MCF 10A (cell line): ENCODE measurements at regions not wholly inside any gene's neighbourhood (a gene's known extent, or its start where the extent isn't known, plus 50 kb on each side); places are given as distances from the start of the nearest gene placed in this dataset.

Experiments
- BruUV-seq: library from RNA; stranded (reverse); fragments of 400-500 nt; replicated peaks from 2 replicates; lab custom pipeline; 2021; lab: Mats Ljungman, UMichigan
- CTCF ChIA-PET: fragments of 300-600 bp; sonication (Branson Sonifier 250); formaldehyde crosslinking; extraction: SDS; loops from one replicate; lab custom pipeline; 2021; ENCODE audit warnings: antibody characterized with exemption, inconsistent platforms; lab: Yijun Ruan, JAX
- POLR2A ChIA-PET: fragments of 300-600, 350-650 bp; sonication (Branson Sonifier 250); formaldehyde crosslinking; extraction: SDS; loops from one replicate; lab custom pipeline; 2020; ENCODE audit warnings: antibody characterized with exemption, inconsistent platforms; lab: Yijun Ruan, JAX
- DNase-seq: peaks from one replicate; pipeline ENCODE4 v3.0.0-alpha.2; 2018; ENCODE audit not compliant: unreplicated experiment
- H3K27ac Mint-ChIP-seq: one replicate; pipeline ENCODE4 v1.8.0; 2022; ENCODE audit warnings: mild to moderate bottlenecking, low read depth, mixed read lengths; ENCODE audit not compliant: unreplicated experiment
- H3K27me3 Mint-ChIP-seq: one replicate; pipeline ENCODE4 v1.8.0; 2022; ENCODE audit warnings: mixed read lengths; ENCODE audit not compliant: insufficient read depth, unreplicated experiment
- H3K36me3 Mint-ChIP-seq: one replicate; pipeline ENCODE4 v1.8.0; 2022; ENCODE audit warnings: mild to moderate bottlenecking, moderate library complexity, mixed read lengths; ENCODE audit not compliant: insufficient read depth, unreplicated experiment
- H3K4me1 Mint-ChIP-seq: one replicate; pipeline ENCODE4 v1.8.0; 2022; ENCODE audit warnings: mixed read lengths; ENCODE audit not compliant: insufficient read depth, unreplicated experiment
- H3K4me3 Mint-ChIP-seq: one replicate; pipeline ENCODE4 v1.8.0; 2022; ENCODE audit warnings: mild to moderate bottlenecking, moderate library complexity, mixed read lengths; ENCODE audit not compliant: unreplicated experiment
- H3K9me3 Mint-ChIP-seq: one replicate; pipeline ENCODE4 v1.8.0; 2022; ENCODE audit warnings: mixed read lengths; ENCODE audit not compliant: unreplicated experiment
- intact Hi-C: fragments of 100-400 bp; cut with micrococcal nuclease; formaldehyde crosslinking; loops from 2 replicates; pipeline ENCODE4 v1.14.1; 2022
- TF ChIP-seq, protein P1 (sequence below): fragments of 200-600 bp; IDR thresholded peaks from one replicate; pipeline ENCODE4 v1.8.0; 2022; ENCODE audit warnings: antibody characterized with exemption, mild to moderate bottlenecking; ENCODE audit not compliant: unreplicated experiment

DNA sequence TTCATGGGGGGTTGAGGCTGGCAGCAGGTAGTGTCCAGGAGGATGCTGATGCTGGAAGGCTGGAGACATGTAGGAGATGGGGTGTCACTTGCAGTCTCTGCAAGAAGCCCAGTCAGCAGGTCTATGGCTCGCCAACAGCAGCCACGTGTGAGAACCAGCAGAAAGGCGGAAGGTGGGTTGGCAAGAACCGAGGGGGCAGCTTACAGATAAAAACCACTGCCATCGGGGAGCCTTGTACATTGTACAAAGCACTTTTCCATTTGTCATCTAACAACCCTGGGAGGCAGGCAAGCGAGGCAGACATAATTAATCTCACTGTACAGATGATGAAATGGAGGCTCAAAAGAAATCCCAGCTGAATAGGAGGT, 167.2 kb downstream of the KCNA5 start:
- DNase-seq: no peak
- ChIA-PET POLR2A (no interaction called here), CTCF (no interaction called here)

DNA sequence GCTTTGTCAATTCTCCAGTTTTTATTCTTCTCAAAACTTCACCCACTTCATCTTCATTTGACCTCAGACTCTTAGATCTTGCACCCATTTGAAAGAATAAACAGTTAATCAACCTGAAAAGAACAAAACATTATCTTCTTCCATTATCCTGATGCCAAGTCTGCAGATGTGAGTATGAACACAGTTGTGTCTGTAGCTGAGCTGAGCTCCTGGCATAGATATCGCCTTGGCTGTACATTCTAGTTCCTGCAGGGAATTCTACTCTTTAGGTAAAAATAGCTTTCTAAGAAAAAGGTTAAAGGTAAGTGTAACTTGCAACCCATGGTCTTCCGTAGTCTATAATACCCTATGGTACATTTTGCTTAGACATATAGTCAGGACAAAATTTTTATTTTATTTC, 169.7 kb downstream of the KCNA5 start:
- Mint-ChIP-seq H3K27ac (no peak overlapping the region), H3K4me1 (no peaks in the 10 kb centered on the region), H3K9me3 (peaks cover 48% of the 10 kb centered on the region), H3K36me3 (no peaks in the 10 kb centered on the region), H3K27me3 (no peaks in the 10 kb centered on the region), H3K4me3 (no peak overlapping the region)
- no TSS peak for BruUV-seq
- DNase-seq: no peak
- intact Hi-C loops: no loop called here
- TF ChIP-seq, protein P1, sequence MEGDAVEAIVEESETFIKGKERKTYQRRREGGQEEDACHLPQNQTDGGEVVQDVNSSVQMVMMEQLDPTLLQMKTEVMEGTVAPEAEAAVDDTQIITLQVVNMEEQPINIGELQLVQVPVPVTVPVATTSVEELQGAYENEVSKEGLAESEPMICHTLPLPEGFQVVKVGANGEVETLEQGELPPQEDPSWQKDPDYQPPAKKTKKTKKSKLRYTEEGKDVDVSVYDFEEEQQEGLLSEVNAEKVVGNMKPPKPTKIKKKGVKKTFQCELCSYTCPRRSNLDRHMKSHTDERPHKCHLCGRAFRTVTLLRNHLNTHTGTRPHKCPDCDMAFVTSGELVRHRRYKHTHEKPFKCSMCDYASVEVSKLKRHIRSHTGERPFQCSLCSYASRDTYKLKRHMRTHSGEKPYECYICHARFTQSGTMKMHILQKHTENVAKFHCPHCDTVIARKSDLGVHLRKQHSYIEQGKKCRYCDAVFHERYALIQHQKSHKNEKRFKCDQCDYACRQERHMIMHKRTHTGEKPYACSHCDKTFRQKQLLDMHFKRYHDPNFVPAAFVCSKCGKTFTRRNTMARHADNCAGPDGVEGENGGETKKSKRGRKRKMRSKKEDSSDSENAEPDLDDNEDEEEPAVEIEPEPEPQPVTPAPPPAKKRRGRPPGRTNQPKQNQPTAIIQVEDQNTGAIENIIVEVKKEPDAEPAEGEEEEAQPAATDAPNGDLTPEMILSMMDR: no peak
- ChIA-PET CTCF (no interaction called here), POLR2A (no interaction called here)

More for the DNA sequence above, 167.2 kb downstream of the KCNA5 start:
- H3K36me3 Mint-ChIP-seq: no peaks in the 10 kb centered on the region
- TF ChIP-seq, protein P1: no peak
- no TSS peak for BruUV-seq
- no peak overlapping the region for H3K27ac Mint-ChIP-seq
- no peaks in the 10 kb centered on the region for H3K27me3 Mint-ChIP-seq
- peaks cover 52% of the 10 kb centered on the region for H3K9me3 Mint-ChIP-seq
- no peaks in the 10 kb centered on the region for H3K4me1 Mint-ChIP-seq
- no peak overlapping the region for H3K4me3 Mint-ChIP-seq
- intact Hi-C loops: no loop called here

DNA sequence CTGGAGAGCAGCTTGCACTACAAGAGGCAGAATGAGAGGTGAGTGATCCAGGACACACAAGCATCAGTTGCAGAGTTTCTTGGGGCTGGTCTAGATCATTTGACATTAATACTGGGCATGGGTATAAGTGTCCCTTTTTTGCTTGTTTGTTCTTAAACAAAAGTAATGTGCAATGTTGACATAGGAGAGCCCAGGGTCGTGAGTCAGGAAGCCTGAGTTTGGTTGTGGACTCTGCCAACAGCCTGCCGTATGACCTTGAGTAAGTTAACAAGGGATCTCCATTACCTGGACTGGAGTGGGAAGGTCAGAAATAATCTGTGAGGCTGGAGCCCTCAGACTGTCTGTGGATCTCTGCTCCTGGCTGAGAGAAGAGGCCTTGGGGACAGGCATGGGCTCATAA, 170.3 kb downstream of the KCNA5 start:
- intact Hi-C loops: no loop called here
- no peaks in the 10 kb centered on the region for H3K4me1 Mint-ChIP-seq
- H3K27me3 Mint-ChIP-seq: no peaks in the 10 kb centered on the region

DNA sequence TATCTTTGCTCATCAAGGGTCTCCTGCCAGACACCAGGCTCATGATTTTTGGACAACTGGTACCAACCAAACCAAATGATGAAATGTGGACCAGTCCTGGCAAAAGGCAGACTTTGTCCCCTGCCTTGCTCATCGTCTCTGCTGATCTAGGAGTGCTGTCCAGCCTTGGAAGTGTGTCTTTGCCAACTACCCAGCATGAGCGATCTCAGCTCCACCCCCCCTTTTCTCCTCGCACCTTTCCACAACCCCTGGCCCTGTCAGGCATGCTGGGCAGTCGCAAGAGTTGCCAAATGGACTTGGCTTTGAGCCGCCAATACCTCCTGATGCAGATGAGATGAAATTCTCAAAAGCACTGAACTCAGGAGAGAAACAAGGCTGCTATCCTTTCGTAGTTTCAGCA, 174.3 kb downstream of the KCNA5 start:
- TF ChIP-seq, protein P1: no peak
- H3K4me1 Mint-ChIP-seq: no peaks in the 10 kb centered on the region
- no peak overlapping the region for H3K4me3 Mint-ChIP-seq
- intact Hi-C loops: no loop called here
- ChIA-PET POLR2A (no interaction called here), CTCF (no interaction called here)
- BruUV-seq: no TSS peak
- no peaks in the 10 kb centered on the region for H3K36me3 Mint-ChIP-seq
- DNase-seq: no peak
- H3K9me3 Mint-ChIP-seq: peaks cover 41% of the 10 kb centered on the region
- H3K27me3 Mint-ChIP-seq: no peaks in the 10 kb centered on the region
- no peak overlapping the region for H3K27ac Mint-ChIP-seq

More for the DNA sequence above, 170.3 kb downstream of the KCNA5 start:
- DNase-seq: no peak
- TF ChIP-seq, protein P1: no peak
- Mint-ChIP-seq H3K27ac (no peak overlapping the region), H3K9me3 (peaks cover 41% of the 10 kb centered on the region), H3K4me3 (no peak overlapping the region), H3K36me3 (no peaks in the 10 kb centered on the region)
- BruUV-seq: no TSS peak
- CTCF ChIA-PET: no interaction called here
- POLR2A ChIA-PET: no interaction called here
